ENCODE measurements at regions not wholly inside any gene's neighbourhood (a gene's known extent, or its start where the extent isn't known, plus 50 kb on each side); places are given as distances from the start of the nearest gene placed in this dataset.

GRCh38 chr18:24785019-24785418 is 324.6 kb downstream of the HRH4 start:
- in situ Hi-C loops (cut with HindIII; ENCODE audit: low sequenced_read_pairs) = no loop called here
- H3K4me3 ChIP-seq (ENCODE audit: low read depth, low read length) = no peak overlapping the region
- no peak for TF ChIP-seq CTCF (IDR thresholded peaks at IDR 0.05; ENCODE audit: low read depth, low read length)
- no peak for DNase-seq (ENCODE audit: low read depth, low spot score)

GRCh38 chr18:24786027-24786426 is 325.6 kb downstream of the HRH4 start:
- H3K4me3 ChIP-seq (ENCODE audit: low read depth, low read length) = no peak overlapping the region
- no peak for DNase-seq (ENCODE audit: low read depth, low spot score)
- in situ Hi-C loops (cut with HindIII; ENCODE audit: low sequenced_read_pairs) = no loop called here
- TF ChIP-seq CTCF (IDR thresholded peaks at IDR 0.05; ENCODE audit: low read depth, low read length) = no peak

GRCh38 chr18:24790347-24790746 is 329.9 kb downstream of the HRH4 start:
- no peak for DNase-seq (ENCODE audit: low read depth, low spot score)

GRCh38 chr18:24791751-24792545 is 331.5 kb downstream of the HRH4 start:
- no peak for DNase-seq (ENCODE audit: low read depth, low spot score)
- in situ Hi-C loops (cut with HindIII; ENCODE audit: low sequenced_read_pairs) = no loop called here
- H3K4me3 ChIP-seq (ENCODE audit: low read depth, low read length) = no peak overlapping the region
- TF ChIP-seq CTCF (IDR thresholded peaks at IDR 0.05; ENCODE audit: low read depth, low read length) = no peak

More at GRCh38 chr18:24790347-24790746, 329.9 kb downstream of the HRH4 start:
- in situ Hi-C loops (cut with HindIII; ENCODE audit: low sequenced_read_pairs) = no loop called here
- TF ChIP-seq CTCF (IDR thresholded peaks at IDR 0.05; ENCODE audit: low read depth, low read length) = no peak
- no peak overlapping the region for H3K4me3 ChIP-seq (ENCODE audit: low read depth, low read length)

- no peak overlapping the region for H3K4me3 ChIP-seq (ENCODE audit: low read depth, low read length)
- TF ChIP-seq CTCF (IDR thresholded peaks at IDR 0.05; ENCODE audit: low read depth, low read length) = no peak
- in situ Hi-C loops (cut with HindIII; ENCODE audit: low sequenced_read_pairs) = no loop called here
- DNase-seq (ENCODE audit: low read depth, low spot score) = no peak
Observed at GRCh38 chr18:24793742-24794141, 333.3 kb downstream of the HRH4 start.

GRCh38 chr18:24795129-24795528 is 334.7 kb downstream of the HRH4 start:
- in situ Hi-C loops (cut with HindIII; ENCODE audit: low sequenced_read_pairs) = no loop called here
- DNase-seq (ENCODE audit: low read depth, low spot score) = no peak
- no peak overlapping the region for H3K4me3 ChIP-seq (ENCODE audit: low read depth, low read length)
- no peak for TF ChIP-seq CTCF (IDR thresholded peaks at IDR 0.05; ENCODE audit: low read depth, low read length)
